Breast epithelium (tissue), 3 donors: ENCODE measurements at regions not wholly inside any gene's neighbourhood (a gene's known extent, or its start where the extent isn't known, plus 50 kb on each side); places are given as distances from the start of the nearest gene placed in this dataset.

Experiments
- CTCF ChIP-seq, 3 donors: fragments of 450-650 bp; IDR thresholded peaks; one replicate each; pipeline ENCODE4 v1.5.1; 2016 to 2017; ENCODE audit warnings: antibody characterized with exemption in 3 of 3, mild to moderate bottlenecking in 3 of 3, moderate library complexity in 3 of 3
- POLR2A ChIP-seq: fragments of 450-650 bp; IDR thresholded peaks from one replicate; pipeline ENCODE4 v1.6.1; 2016; ENCODE audit warnings: antibody characterized with exemption, mild to moderate bottlenecking, moderate library complexity

GRCh38 chr2:21289989-21290388 lies 166.2 kb downstream of the TDRD15 start:
- TF ChIP-seq CTCF (IDR thresholded peaks at IDR 0.05) (no peak), POLR2A (no peak)
